BJ (cell line): ENCODE measurements at regions not wholly inside any gene's neighbourhood (a gene's known extent, or its start where the extent isn't known, plus 50 kb on each side); places are given as distances from the start of the nearest gene placed in this dataset.
"Not testable (repeated sequence)": the region's sequence is repeated elsewhere in the genome, so short reads cannot be mapped to it uniquely, and the experiment has no call there.

ENCODE experiments used
- CTCF ChIA-PET: fragments of 350-600 bp; formaldehyde crosslinking; extraction: SDS; loops from one replicate; lab custom pipeline; 2021; ENCODE audit warnings: antibody characterized with exemption, inconsistent platforms; lab: Yijun Ruan, JAX
- POLR2A ChIA-PET: fragments of 300-600 bp; sonication (Branson Sonifier 250); formaldehyde crosslinking; extraction: SDS; loops from one replicate; lab custom pipeline; 2021; ENCODE audit warnings: antibody characterized with exemption; lab: Charles Lee
- DNase-seq: peaks from one replicate; pipeline ENCODE4 v3.0.0-alpha.2; 2011; ENCODE audit warnings: low read depth
- H3K27me3 ChIP-seq: 2 replicates; pipeline ENCODE4 v1.6.0; 2011; ENCODE audit warnings: low read length; ENCODE audit not compliant: control insufficient read depth, insufficient read depth
- H3K36me3 ChIP-seq: 2 replicates; pipeline ENCODE4 v1.5.1; 2011; ENCODE audit warnings: low read length; ENCODE audit not compliant: control insufficient read depth, insufficient read depth
- H3K4me3 ChIP-seq: 2 replicates; pipeline ENCODE4 v1.5.1; 2011; ENCODE audit warnings: low read depth, mild to moderate bottlenecking, control low read depth, low read length
- CTCF ChIP-seq: IDR thresholded peaks from 2 replicates; pipeline ENCODE4 v1.5.1; 2011; ENCODE audit warnings: low read depth, mild to moderate bottlenecking, control low read depth, inconsistent platforms, low read length, moderate library complexity; ENCODE audit not compliant: insufficient read depth

- Histone ChIP-seq H3K36me3 (no peaks in the 10 kb centered on the region), H3K27me3 (no peaks in the 10 kb centered on the region), H3K4me3 (no peak overlapping the region)
- TF ChIP-seq CTCF: no peak
- POLR2A ChIA-PET: no interaction called here
- no peak for DNase-seq
- CTCF ChIA-PET: no interaction called here
Measured at GRCh38 chr3:110886222-110886893, 185.3 kb upstream of the NECTIN3 start.

GRCh38 chr3:110887176-110887575, 184.4 kb upstream of the NECTIN3 start:
- ChIA-PET CTCF (no interaction called here), POLR2A (no interaction called here)
- no peak for TF ChIP-seq CTCF
- H3K36me3 ChIP-seq: no peaks in the 10 kb centered on the region
- no peaks in the 10 kb centered on the region for H3K27me3 ChIP-seq
- no peak for DNase-seq
- no peak overlapping the region for H3K4me3 ChIP-seq

- DNase-seq, H3K36me3 ChIP-seq, POLR2A ChIA-PET, H3K4me3 ChIP-seq, H3K27me3 ChIP-seq: not testable (repeated sequence)
- CTCF ChIA-PET: interaction anchor here (1.1 kb wide), 1 partner anchor 34 kb away, joined by 4 read pairs; no protein-coding TSS in a partner anchor
Measured at GRCh38 chr3:110888625-110889375, 182.8 kb upstream of the NECTIN3 start.

- POLR2A ChIA-PET, H3K27me3 ChIP-seq, H3K36me3 ChIP-seq, CTCF ChIA-PET, DNase-seq, H3K4me3 ChIP-seq: not testable (repeated sequence)
Measured at GRCh38 chr3:110889376-110889699, 182.3 kb upstream of the NECTIN3 start.

GRCh38 chr3:110894574-110894973, 177.0 kb upstream of the NECTIN3 start:
- no peak for TF ChIP-seq CTCF
- Histone ChIP-seq H3K36me3 (no peaks in the 10 kb centered on the region), H3K4me3 (no peak overlapping the region), H3K27me3 (no peaks in the 10 kb centered on the region)
- no peak for DNase-seq
- CTCF ChIA-PET: no interaction called here
- POLR2A ChIA-PET: no interaction called here

GRCh38 chr3:110895054-110895453, 176.6 kb upstream of the NECTIN3 start:
- no peak for TF ChIP-seq CTCF
- H3K27me3 ChIP-seq: no peaks in the 10 kb centered on the region
- no peak overlapping the region for H3K4me3 ChIP-seq
- DNase-seq: no peak
- ChIA-PET POLR2A (no interaction called here), CTCF (no interaction called here)
- H3K36me3 ChIP-seq: no peaks in the 10 kb centered on the region
